Activated CD4-positive, alpha-beta T cell treated with anti-CD3 and anti-CD28 coated beads, Interleukin-2, amount 10 ng/mL, durations not matched to agents 7 days and 5 days (primary cell): ENCODE measurements at regions not wholly inside any gene's neighbourhood (a gene's known extent, or its start where the extent isn't known, plus 50 kb on each side); places are given as distances from the start of the nearest gene placed in this dataset.

Experiments
- CTCF ChIA-PET: fragments of 350-600 bp; sonication (Branson Sonifier 250); formaldehyde crosslinking; loops from one replicate; lab custom pipeline; 2021; ENCODE audit warnings: antibody characterized with exemption; lab: Charles Lee
- POLR2A ChIA-PET: fragments of 350-600 bp; sonication (Branson Sonifier 250); formaldehyde crosslinking; loops from one replicate; lab custom pipeline; 2021; ENCODE audit warnings: antibody characterized with exemption; lab: Charles Lee
- DNase-seq: peaks from one replicate; pipeline ENCODE4 v3.0.0-alpha.2; 2020
- H3K27ac Mint-ChIP-seq: one replicate; pipeline ENCODE4 v1.8.0; 2021; ENCODE audit warnings: mild to moderate bottlenecking, moderate library complexity, mixed read lengths
- H3K27me3 Mint-ChIP-seq: one replicate; pipeline ENCODE4 v1.8.0; 2021; ENCODE audit warnings: mixed read lengths
- H3K36me3 Mint-ChIP-seq: one replicate; pipeline ENCODE4 v1.8.0; 2021; ENCODE audit warnings: low read depth, mixed read lengths
- H3K4me1 Mint-ChIP-seq: one replicate; pipeline ENCODE4 v1.8.0; 2021; ENCODE audit warnings: mixed read lengths
- H3K4me3 Mint-ChIP-seq: one replicate; pipeline ENCODE4 v1.8.0; 2021; ENCODE audit warnings: mild to moderate bottlenecking, moderate library complexity, mixed read lengths
- H3K9me3 Mint-ChIP-seq: one replicate; pipeline ENCODE4 v1.8.0; 2021; ENCODE audit warnings: mixed read lengths

DNA sequence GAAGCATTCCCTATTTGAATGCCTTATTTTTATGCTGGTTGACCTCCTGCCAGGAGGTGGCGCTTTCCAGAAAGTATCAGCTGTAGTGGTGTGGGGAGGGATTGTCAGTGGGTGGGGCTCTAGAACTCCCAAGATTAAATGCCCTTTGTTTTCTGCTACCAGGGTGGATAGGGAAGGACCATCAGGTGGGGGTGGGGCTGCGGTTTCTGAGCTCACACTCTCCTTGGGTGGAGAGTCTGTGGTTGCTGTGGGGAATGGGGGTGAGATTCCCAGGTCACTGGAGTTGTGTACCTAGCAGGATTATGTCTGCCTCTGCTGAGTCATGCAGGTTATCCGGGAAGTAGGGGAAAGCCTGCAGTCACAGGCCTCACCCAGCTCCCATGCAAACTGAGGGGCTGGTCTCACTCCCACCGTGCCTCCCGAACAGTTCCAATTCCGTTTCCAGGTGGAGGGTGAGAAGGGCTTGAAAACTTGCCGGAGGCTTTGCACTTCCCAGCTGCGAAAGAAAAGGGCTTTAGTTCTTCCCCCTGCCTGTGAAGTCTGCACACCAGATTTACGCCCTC lies 68.3 kb downstream of the ALG10B start:
- H3K4me3 Mint-ChIP-seq = no peak overlapping the region
- POLR2A ChIA-PET = no interaction called here

DNA sequence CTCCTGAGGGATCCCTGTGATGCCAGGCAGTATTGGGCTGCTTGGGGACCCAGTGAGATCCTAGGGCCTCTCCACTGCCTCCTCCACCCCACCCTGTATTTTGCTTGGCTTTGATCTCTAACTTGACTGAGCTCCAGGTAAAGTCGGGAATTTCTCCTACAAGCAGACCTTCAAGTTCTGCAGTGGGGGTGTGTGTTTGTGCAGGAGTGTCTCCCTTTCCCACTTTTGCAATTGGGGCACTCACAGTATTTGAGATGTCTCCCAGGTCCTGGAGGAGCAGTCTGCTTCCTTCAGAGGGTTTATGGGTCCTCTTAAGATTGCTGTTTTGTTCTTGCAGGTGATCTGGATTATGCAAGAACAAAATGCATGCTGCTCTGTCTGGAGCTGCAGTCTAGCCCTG lies 68.9 kb downstream of the ALG10B start:
- Mint-ChIP-seq H3K9me3 (peaks cover 14% of the 10 kb centered on the region), H3K4me3 (no peak overlapping the region), H3K36me3 (no peaks in the 10 kb centered on the region), H3K27ac (no peak overlapping the region), H3K4me1 (no peaks in the 10 kb centered on the region), H3K27me3 (no peaks in the 10 kb centered on the region)
- ChIA-PET POLR2A (no interaction called here), CTCF (no interaction called here)
- no peak for DNase-seq

More for the DNA sequence above, 68.3 kb downstream of the ALG10B start:
- Mint-ChIP-seq H3K27me3 (no peaks in the 10 kb centered on the region), H3K9me3 (peaks cover 14% of the 10 kb centered on the region), H3K27ac (no peak overlapping the region), H3K4me1 (no peaks in the 10 kb centered on the region), H3K36me3 (no peaks in the 10 kb centered on the region)
- CTCF ChIA-PET = no interaction called here
- no peak for DNase-seq

DNA sequence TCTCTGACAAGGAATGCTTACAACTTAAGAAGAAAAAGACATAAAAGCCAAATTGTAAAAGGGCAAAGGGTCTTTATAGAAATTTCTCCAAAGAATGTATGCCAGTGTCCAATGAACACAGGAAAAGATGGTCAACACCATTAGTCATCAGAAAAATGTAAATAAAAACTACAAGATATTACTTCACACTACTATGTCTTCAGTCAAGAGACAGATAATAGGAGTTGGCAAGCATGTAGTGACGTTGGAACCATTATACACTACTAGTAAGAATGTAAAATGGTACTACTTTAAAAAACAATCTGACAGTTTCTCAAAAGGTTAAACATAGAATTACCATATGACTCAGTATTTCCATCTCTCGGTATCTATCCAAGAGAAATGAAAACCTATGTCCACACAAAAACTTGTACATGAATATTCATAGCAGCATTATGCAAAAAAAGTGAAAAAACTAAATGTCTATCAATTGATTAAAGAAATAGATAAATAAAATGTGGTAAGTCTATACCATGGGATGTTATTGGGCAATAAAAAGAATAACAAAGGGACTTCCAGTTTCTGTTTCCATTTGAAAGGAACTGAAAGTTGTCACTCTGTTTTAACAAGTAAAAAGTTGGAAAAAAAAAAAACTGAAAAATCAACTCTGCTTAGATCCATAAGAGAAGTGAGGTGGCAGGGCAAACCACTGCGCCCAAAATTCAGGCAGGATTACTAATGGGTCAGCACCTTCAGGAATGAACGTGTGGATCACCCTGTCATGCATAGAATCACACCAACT lies 69.8 kb downstream of the ALG10B start:
- Mint-ChIP-seq H3K27ac (no peak overlapping the region), H3K27me3 (no peaks in the 10 kb centered on the region), H3K9me3 (peaks cover 13% of the 10 kb centered on the region), H3K4me1 (no peaks in the 10 kb centered on the region), H3K4me3 (no peak overlapping the region), H3K36me3 (no peaks in the 10 kb centered on the region)
- POLR2A ChIA-PET = no interaction called here
- no peak for DNase-seq
- CTCF ChIA-PET = no interaction called here

DNA sequence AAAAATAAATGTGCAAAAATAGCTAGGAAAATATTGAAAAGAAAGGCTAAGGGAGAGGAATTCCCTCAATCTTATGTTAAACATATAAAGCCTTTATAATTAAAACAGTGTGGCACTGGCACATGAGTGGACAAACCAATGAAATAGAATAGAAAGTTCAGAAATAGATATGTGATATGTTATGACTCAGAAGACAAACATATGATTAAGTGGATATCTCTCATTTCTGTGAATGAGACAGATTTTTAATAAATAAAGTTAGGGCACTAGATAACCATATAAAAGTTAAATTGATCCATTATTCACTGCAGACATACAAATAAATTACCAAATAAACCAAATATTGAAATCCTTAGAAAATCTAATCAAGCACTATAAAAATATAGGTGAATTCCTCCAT lies 73.0 kb downstream of the ALG10B start:
- peaks cover 4% of the 10 kb centered on the region for H3K9me3 Mint-ChIP-seq
- no peaks in the 10 kb centered on the region for H3K36me3 Mint-ChIP-seq
- no peak overlapping the region for H3K27ac Mint-ChIP-seq
- DNase-seq = no peak
- POLR2A ChIA-PET = no interaction called here
- CTCF ChIA-PET = no interaction called here
- H3K27me3 Mint-ChIP-seq = no peaks in the 10 kb centered on the region
- H3K4me3 Mint-ChIP-seq = no peak overlapping the region
- H3K4me1 Mint-ChIP-seq = no peaks in the 10 kb centered on the region

DNA sequence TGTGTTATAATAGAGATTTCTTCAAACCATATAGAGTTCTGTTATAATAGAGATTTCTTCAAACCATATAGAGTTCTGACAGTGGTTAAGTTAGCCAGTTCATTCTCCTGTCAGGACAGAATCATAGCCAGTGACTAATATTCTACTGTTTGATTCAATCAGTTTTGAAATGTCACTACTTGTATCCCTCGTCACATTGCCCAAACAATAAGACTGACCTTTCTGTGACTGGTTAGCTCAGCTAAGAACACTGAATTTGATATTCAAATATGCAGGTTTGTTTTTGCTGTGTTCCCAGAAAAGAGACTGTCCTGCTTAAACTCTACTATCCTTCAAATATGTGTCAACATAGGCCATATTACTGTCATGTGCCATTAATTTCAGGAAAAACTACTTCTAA lies 74.4 kb downstream of the ALG10B start:
- Mint-ChIP-seq H3K27me3 (no peaks in the 10 kb centered on the region), H3K36me3 (no peaks in the 10 kb centered on the region), H3K4me3 (no peak overlapping the region), H3K27ac (no peak overlapping the region), H3K9me3 (peaks cover 5% of the 10 kb centered on the region), H3K4me1 (no peaks in the 10 kb centered on the region)
- POLR2A ChIA-PET = no interaction called here
- DNase-seq = no peak
- CTCF ChIA-PET = no interaction called here

DNA sequence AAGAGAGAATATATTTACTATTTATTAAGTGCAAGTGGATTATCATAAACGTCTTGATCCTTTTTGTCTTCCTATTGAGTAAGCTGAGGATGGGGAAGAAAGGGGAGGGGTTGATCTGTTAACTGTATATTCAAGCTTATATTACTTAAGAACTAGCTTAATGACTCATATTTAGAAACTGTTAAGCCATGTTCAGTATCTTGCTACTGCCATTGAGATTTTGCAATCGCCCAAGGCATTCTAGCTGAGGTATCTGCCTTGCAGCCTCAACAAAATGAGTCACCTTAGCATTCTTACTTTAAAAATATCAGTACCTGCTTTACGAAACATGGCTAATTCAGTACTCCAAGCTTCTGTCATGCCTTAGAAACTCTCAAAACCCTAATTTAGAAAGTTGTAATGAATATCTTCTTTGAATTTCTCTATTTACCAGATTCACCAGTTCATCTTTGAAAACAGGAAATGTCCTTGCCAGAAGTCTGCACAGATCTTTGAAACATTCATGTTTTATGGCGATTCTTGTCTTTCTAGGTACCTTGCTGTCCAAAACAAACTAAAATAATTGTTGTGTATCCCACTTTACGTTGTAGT lies 76.1 kb downstream of the ALG10B start:
- peaks cover 7% of the 10 kb centered on the region for H3K9me3 Mint-ChIP-seq
- H3K36me3 Mint-ChIP-seq = no peaks in the 10 kb centered on the region
- no peaks in the 10 kb centered on the region for H3K27me3 Mint-ChIP-seq
- no peaks in the 10 kb centered on the region for H3K4me1 Mint-ChIP-seq
- no peak overlapping the region for H3K27ac Mint-ChIP-seq
- CTCF ChIA-PET = no interaction called here
- POLR2A ChIA-PET = no interaction called here
- no peak overlapping the region for H3K4me3 Mint-ChIP-seq
- DNase-seq = no peak

DNA sequence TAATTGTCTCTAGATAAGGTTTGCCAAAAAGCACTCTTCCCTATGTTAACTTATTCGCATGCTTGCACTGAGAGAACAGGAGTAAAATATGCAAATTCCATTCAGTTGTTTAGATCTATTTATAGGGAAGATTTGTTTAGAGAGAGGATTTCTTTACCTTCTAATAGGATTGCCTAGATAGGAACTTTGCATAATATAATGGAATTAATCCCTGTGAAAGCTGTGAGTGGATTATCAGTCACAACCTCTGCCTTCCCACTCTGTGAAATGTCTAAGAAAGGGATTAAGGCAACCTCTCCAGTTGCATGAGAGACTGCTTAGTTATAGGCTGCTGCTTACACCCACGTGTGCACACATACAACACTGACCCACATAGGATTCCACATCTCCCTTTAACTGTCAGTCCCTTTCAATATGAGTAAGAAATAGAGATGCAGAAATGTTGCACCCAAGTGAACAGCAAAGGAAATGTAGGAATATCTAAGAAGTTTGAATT lies 83.2 kb downstream of the ALG10B start:
- H3K4me3 Mint-ChIP-seq = no peak overlapping the region
- no peak for DNase-seq
- no peaks in the 10 kb centered on the region for H3K36me3 Mint-ChIP-seq
- no peaks in the 10 kb centered on the region for H3K4me1 Mint-ChIP-seq
- ChIA-PET CTCF (no interaction called here), POLR2A (no interaction called here)
- H3K27ac Mint-ChIP-seq = no peak overlapping the region
- peaks cover 16% of the 10 kb centered on the region for H3K9me3 Mint-ChIP-seq
- no peaks in the 10 kb centered on the region for H3K27me3 Mint-ChIP-seq

DNA sequence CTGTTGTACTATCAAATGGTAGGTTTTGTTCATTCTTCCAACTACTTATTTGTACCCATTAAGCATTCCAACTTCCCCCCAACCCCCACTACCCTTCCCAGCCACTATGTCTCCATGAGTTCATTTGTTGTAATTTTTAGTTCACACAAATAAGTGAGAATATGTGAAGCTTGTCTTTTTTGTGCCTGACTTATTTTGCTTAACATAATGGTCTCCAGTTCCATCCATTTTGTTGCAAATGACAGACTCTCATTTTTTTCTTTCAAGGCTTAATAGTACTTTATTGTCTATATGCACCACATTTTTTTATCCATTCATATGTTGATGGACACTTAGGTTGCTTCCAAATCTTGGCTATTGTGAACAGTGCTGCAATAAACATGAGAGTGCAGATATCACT lies 86.2 kb downstream of the ALG10B start:
- no peaks in the 10 kb centered on the region for H3K4me1 Mint-ChIP-seq
- H3K27me3 Mint-ChIP-seq = no peaks in the 10 kb centered on the region
- no peak overlapping the region for H3K27ac Mint-ChIP-seq
- CTCF ChIA-PET = no interaction called here
- no peaks in the 10 kb centered on the region for H3K36me3 Mint-ChIP-seq
- no peak for DNase-seq
- H3K4me3 Mint-ChIP-seq = no peak overlapping the region
- H3K9me3 Mint-ChIP-seq = peaks cover 16% of the 10 kb centered on the region
- POLR2A ChIA-PET = no interaction called here

DNA sequence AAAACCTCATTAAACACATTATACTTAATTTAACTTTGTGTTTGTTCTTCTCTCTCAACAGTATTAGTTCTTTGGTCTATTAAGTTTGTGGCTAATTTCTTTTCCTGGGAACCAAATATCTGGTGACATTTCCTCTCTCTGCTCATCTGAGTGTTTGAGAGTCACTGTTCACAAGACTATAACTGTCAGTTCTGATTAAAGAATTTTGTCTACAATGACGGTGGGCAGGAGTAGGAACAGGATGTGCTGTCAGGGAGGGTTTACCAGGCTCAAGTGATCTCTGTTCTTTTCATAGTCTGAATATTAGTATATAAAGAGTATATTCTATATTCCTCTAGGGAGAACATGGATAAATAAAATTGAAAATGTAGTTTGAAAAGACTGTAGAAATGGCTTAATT lies 92.9 kb downstream of the ALG10B start:
- no peak overlapping the region for H3K27ac Mint-ChIP-seq
- no peaks in the 10 kb centered on the region for H3K27me3 Mint-ChIP-seq
- no peak overlapping the region for H3K4me3 Mint-ChIP-seq
- peaks cover 4% of the 10 kb centered on the region for H3K9me3 Mint-ChIP-seq
- no peaks in the 10 kb centered on the region for H3K4me1 Mint-ChIP-seq
- POLR2A ChIA-PET = no interaction called here
- H3K36me3 Mint-ChIP-seq = no peaks in the 10 kb centered on the region
- DNase-seq = no peak
- CTCF ChIA-PET = no interaction called here

DNA sequence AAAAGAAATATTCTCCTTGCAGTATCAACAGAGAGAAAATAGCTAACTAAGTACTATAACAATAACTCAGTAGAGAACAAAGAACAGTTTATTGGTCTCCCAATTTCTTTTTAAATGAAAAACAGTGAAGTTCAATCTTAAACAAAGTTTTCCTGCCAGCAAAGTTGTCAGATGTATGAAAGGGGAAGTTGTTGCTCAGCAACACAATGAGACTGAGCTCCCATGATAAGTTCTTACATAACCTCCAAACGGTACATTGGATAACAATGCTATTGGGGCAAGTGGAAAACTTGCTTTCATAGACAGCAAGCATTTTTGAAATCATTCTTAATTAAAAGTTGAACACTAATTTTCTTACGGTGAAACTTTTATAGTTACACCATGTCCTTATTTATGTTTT lies 94.9 kb downstream of the ALG10B start:
- Mint-ChIP-seq H3K27ac (no peak overlapping the region), H3K9me3 (no peaks in the 10 kb centered on the region), H3K27me3 (no peaks in the 10 kb centered on the region), H3K4me1 (no peaks in the 10 kb centered on the region), H3K4me3 (no peak overlapping the region), H3K36me3 (no peaks in the 10 kb centered on the region)
- ChIA-PET POLR2A (no interaction called here), CTCF (no interaction called here)
- DNase-seq = no peak

DNA sequence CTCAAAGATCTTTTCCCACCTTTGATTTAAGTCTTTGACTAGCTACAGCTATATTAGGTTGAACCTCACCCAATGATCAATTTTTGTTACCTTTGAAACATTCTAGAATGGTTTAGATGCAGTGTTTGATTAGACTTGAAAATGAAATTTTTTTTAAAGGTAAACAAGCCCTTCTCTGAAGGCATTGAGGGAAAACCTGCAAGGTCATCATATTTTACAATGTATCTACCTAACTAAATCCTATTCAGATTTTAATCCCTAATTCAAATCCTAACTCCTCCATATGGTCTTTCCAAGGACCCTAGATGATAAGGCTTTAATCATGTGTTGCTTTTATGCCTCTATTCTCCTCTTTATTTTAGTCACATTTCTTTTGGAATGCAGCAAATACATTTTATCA lies 95.4 kb downstream of the ALG10B start:
- H3K27ac Mint-ChIP-seq = no peak overlapping the region
- no peaks in the 10 kb centered on the region for H3K36me3 Mint-ChIP-seq
- H3K27me3 Mint-ChIP-seq = no peaks in the 10 kb centered on the region
- no peaks in the 10 kb centered on the region for H3K4me1 Mint-ChIP-seq
- no peaks in the 10 kb centered on the region for H3K9me3 Mint-ChIP-seq
- ChIA-PET CTCF (interaction anchor here (0.6 kb wide), 1 partner anchor 174 kb away, joined by 3 read pairs; no protein-coding TSS in a partner anchor), POLR2A (no interaction called here)
- no peak for DNase-seq
- no peak overlapping the region for H3K4me3 Mint-ChIP-seq

DNA sequence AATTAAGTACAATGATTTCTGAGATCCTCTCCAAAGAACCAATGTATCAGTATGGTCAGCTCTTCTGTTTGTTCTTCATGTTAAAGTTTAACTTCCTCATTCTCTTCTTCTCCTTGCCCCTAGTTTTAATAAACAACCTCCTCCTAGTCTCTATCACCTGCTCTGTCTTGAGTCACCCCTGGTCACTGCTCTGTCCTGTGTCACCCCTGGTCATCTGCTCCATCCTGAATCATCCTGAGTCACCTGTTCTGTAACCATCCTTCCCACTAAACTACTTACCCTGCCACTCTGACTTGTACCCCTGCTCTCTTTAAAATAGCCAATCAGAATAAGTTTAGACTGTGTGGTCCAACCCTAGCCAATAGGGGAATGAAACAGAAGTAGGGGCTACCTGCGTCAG lies 100.5 kb downstream of the ALG10B start:
- ChIA-PET CTCF (no interaction called here), POLR2A (no interaction called here)
- Mint-ChIP-seq H3K36me3 (no peaks in the 10 kb centered on the region), H3K4me1 (no peaks in the 10 kb centered on the region), H3K27ac (no peak overlapping the region), H3K4me3 (no peak overlapping the region), H3K27me3 (no peaks in the 10 kb centered on the region), H3K9me3 (peaks cover 12% of the 10 kb centered on the region)
- DNase-seq = no peak

DNA sequence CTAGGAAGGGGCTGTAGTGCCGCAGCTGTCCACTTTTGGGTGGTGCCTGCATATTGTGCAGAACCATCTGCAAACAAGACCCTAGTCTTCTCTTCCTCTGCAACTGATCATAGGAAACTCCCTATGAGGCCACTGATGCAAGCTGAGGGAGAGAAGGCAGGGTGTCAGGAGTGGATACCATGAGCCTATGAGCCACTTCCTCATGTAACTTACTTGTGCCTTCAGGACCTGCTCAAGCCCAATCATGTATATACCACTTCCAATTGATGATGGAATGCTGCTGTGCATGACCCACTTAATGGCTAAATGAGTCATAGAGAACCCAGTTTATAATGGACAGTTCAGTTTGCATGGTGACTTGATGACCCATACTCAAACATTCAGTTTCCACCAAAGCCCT lies 107.9 kb downstream of the ALG10B start:
- Mint-ChIP-seq H3K4me3 (no peak overlapping the region), H3K36me3 (no peaks in the 10 kb centered on the region), H3K27ac (no peak overlapping the region), H3K4me1 (no peaks in the 10 kb centered on the region), H3K9me3 (peaks cover 12% of the 10 kb centered on the region), H3K27me3 (no peaks in the 10 kb centered on the region)
- POLR2A ChIA-PET = no interaction called here
- no peak for DNase-seq
- CTCF ChIA-PET = no interaction called here
